CD4-positive, alpha-beta T cell treated with Interleukin-1 beta for 1 hour (primary cell): ENCODE measurements at regions not wholly inside any gene's neighbourhood (a gene's known extent, or its start where the extent isn't known, plus 50 kb on each side); places are given as distances from the start of the nearest gene placed in this dataset.
A peak's percentile ranks its signal among the peaks of the same experiment; 100 is the strongest.
"Not testable (repeated sequence)": the region's sequence is repeated elsewhere in the genome, so short reads cannot be mapped to it uniquely, and the experiment has no call there.

Experiments used
- DNase-seq, 2 donors: peaks; one replicate each; pipeline ENCODE4 v3.0.0-alpha.2; 2020 to 2022

GRCh38 chr9:117775591-117775990 lies 71.4 kb downstream of the TLR4 start:
- no peak for DNase-seq

DNA sequence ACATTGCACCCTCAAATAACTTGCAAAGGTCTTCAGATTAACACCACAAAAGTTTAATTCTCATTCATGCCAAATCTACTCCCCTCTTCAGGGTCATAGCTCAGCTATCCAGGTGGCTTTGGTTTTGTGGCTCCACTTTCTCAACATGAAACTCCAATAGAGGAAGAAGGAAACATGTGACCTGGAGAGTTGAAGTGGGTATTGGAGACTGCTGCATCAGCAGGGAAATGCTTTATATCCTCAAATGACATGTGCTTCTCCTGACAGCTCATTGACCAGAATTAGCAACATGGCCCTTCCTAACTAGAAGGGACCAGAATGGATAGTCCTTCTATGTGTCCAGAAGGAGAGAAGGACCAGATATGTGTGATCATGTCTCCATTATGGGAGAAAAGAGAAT lies 73.6 kb downstream of the TLR4 start:
- DNase-seq, result no peak

DNA sequence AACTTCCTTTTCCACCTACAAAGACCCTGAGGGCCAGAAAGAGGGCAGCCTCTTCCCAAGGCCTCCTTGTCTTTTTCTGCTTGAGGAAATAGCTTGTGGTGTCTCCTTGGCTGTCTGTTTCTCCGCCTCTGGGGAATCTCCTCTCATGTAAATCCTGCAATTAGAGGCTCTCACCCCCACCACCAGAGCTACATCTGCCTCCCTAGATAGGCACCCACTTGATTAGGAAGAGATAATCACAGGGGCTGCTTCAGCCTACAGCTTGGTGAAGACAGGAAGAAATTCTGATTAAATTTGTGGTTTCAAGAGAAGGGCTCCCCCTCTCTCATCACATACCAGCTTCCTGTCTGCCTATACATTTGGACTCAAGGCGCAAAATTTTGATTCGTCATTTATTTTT lies 75.6 kb downstream of the TLR4 start:
- no peak for DNase-seq

DNA sequence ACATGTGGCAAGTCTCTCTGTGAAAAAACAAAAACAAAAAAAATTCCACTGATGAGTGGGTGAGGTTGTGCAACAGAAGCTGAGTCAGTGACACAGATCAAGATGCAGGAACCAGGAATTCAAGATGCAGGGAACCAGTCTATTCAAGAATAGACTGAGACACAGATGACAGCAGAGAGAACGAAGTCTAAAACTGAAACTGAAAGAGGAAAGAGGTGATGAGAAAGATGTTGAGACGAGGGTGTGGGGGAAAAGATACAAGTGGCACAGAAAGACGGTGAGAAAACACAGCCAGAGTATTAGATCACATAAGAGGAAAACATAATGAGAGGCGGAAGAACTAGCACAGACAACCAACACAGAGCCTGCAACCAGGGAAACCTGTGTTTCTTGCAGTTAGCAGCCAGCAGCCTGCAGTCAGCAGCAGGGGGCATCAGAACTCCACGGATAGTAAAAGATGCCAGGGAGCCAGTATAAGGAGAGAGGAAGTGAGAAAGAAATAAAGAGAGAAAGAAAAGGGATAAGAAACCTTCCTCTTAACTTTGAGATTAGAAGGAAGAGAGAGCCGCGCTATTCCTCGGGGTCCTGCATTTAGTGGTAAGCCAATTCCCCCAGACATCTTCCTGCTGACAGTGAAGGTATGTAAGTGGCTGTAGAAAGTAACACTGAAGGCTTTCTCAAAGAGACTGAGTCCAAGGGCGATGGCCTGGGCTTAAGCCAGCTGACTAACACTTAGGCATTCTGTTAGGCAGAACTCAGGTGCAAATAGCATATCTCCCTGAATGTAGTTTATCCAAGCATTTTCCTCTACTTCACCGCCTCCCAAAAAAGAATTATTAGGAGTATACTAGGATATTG lies 79.0 kb downstream of the TLR4 start:
- DNase-seq, result peak; percentile 68 to 71

DNA sequence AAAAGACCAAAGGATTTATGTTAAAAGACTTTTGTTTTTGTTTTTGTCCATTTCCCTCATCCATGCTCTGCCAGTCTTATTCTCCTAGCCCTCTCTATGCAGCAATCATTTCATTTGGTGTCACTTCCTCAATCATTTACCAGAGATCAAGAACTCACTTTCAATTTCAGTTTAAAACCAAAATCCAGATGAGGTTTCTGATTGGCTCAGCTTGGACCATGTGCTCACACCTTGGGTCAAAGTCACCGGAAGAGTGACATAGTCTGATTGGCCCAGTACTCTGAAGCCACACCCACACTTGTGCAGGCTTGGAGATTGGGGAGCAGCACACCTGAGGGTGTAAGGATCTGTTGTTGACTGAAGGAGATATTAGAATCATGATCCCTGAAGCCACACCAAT lies 79.6 kb downstream of the TLR4 start:
- DNase-seq, result peak; percentile 56 to 70

GRCh38 chr9:117784996-117785395 lies 80.8 kb downstream of the TLR4 start:
- no peak for DNase-seq

DNA sequence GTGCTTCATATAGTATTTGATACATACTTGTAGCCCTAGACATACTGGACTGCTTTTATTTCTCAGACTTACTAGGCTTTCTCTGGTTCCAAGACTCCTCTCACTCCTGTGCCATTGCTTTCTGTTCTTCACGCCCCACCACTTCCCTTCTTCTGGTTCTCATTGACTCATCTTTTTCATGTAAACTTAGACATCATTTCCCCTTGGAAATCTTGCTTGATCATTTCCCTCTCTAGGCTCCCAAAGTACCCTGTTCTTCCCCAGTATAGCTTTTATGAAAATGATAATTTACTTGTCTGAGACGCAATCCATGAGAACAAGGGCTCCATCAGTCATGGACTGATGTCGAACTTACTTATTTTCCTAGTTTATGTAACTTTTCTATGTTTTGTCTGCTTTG lies 83.5 kb downstream of the TLR4 start:
- DNase-seq, result no peak

DNA sequence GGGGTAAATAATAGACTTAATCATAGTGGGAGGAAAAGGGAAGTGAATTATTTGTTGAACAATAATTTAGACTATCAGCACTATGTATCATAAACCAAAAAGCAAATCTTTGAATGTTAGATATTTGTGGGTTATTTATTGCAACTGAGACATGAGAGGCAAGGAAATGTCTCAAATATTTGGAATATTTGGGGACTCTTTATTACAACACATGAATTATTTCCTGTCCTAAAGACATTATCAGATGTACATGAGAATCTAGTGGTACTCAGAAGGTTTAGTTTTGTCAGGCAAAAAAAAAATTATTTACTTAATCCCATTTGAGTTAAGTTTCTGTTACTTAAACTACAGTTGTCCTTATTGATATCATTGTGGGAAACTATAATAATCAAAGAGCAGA lies 91.1 kb downstream of the TLR4 start:
- no peak for DNase-seq

GRCh38 chr9:117796681-117797080 lies 92.5 kb downstream of the TLR4 start:
- no peak for DNase-seq

- DNase-seq, result no peak
Observed at GRCh38 chr9:117800389-117800788, 96.2 kb downstream of the TLR4 start.

GRCh38 chr9:117809751-117810150 lies 105.5 kb downstream of the TLR4 start:
- no peak for DNase-seq

DNA sequence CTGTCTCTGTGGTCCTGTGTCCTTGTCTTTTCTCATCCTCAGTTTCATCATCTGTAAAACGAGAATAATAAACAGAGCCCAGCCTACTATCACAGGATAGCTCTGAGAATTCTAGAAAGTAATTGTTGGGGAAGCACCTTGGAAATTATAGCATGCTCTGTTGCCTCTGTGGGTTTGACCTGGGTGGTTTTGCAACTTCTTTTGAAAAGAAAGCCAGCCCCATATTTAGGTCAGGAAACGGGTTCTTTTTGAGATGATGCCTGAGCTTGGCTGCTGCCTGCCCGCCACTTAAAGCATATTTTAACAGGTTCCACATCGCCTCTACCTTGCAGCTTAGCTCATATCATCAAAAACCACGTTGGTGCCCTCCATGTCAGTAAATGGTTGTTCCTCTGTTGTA lies 111.1 kb downstream of the TLR4 start:
- DNase-seq, result no peak

- no peak for DNase-seq
Observed at GRCh38 chr9:117815948-117816347, 111.7 kb downstream of the TLR4 start.

DNA sequence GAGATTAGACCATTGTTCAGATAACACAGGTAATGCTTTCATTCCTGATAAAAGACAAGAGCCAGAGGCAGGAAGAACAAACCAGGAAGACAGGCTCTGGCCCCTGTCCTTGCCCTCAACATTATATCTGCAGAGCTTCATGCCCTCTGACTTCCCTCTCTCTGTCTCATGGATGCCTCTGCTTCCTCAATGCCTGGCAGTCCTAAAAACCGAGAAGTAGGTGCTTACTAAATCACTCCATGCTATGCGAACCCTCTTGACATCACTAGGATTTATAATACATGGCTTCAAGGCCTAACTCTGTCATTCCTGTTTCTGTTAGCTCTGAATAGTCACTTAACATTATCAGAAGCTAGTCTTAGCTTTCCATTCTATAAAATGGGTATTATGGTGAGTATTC lies 117.8 kb downstream of the TLR4 start:
- no peak for DNase-seq

DNA sequence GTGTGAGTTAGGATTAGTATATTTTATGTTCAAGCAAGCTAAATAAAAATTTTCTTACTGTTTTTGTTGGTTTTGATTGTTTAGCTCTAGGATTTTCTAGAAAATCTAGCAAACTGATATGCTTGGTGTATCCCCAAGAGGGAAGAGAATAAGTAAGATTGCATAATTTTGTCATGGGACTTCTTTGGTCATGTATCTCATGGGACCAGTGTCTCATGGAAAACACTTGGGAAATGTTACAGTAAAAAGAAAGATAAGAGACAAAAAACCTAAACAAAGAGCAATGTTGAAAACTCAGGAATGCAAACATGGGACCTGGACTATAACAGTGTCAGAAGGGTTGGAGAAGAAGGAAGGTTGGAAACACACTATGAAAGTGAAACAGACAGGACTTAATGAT lies 119.4 kb downstream of the TLR4 start:
- no peak for DNase-seq

- DNase-seq, result peak; percentile 51 to 52
Observed at GRCh38 chr9:117825609-117826347, 121.6 kb downstream of the TLR4 start.

DNA sequence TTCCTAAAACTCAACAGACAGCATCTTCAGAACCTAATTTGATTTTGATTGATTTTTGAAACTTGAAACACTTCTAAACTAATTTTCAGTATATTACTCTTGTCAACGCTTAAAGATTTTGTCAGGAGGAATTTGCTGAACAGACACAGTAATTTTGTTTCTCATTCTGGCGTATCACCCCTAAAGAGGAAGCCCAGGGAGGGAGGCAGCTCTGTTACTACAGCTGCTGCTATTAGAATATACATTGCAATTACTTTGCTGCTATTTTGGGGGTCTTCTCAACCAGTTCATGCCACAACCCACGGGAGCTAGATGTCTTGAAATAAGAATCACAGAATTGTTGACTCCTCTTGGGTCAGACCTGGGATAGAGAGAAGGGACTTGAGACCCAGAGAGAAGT lies 122.6 kb downstream of the TLR4 start:
- no peak for DNase-seq

DNA sequence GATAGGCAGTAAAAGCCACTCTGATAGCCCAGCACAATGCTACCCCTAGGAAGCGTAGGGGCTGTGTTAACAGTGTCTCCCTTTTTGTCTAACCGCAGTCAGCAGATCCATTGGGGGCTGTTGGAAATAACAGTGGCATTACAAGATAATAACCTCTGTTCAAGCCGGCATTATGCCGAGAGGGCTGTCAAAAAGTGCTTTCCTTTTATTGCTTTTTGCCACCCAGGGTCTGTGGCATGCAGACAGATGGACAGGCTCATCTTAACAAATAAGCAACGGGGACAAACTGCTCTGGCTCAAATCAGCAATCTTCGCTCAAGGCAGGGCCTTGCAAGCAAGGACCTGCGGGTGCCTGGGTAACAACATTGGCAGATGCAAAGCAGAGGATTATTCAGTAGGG lies 123.3 kb downstream of the TLR4 start:
- no peak for DNase-seq

DNA sequence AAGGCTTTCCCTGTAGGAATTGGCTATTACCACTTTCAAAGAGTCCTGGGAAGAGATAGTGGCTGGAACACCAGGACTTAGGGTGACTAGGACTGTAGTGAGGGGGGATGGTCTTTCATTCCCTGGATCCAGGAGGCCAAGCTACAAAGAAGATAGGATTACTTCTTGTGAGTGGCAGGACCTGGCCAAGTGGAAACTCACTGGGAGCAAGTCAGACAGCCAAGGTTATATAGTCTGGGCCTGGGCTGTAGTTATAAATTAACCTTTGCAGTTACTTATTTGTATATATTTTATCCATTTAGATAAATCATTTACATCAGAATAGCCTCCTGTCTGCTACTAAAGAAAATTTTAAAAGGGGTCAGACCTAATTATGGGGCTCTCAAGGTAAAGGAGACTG lies 124.3 kb downstream of the TLR4 start:
- no peak for DNase-seq

DNA sequence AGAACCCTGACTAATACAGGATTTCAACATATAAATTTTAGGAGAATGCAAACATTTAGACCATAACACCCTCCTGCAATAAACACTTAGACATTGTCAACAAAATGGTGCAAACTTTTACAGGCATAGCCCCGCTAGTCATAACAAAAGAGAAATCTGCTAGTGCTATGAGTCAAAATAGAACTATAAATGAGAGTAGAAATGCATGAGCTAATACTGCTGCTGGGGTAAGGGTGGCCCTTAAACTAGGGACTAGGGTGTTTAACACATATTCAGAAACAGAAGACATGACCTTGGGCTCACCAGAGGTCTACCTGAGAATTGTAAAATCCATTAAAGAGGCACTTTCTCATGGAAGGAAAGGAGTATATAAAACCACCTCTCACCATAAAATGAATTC lies 131.6 kb downstream of the TLR4 start:
- DNase-seq, result no peak

DNA sequence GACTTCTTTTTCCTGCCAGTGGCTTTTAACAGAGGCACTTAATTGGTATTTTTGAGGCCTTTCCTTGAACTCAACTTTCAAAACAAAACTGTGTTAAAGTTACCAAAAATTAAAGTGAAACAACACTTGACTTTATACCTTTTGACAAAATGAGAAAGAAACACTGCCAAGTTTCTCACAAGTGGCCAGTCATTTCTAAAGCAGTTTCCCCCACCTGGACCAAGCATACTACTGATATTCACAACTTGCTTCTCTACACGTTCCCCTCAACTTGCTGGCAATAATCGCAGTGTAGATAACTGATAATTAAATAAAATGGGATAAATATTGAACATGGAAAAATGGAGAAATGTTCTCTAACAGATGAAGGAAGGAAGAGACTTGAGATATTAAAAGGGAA lies 135.7 kb downstream of the TLR4 start:
- DNase-seq, result no peak

GRCh38 chr9:117851836-117852461 lies 147.7 kb downstream of the TLR4 start:
- DNase-seq, result not testable (repeated sequence)

DNA sequence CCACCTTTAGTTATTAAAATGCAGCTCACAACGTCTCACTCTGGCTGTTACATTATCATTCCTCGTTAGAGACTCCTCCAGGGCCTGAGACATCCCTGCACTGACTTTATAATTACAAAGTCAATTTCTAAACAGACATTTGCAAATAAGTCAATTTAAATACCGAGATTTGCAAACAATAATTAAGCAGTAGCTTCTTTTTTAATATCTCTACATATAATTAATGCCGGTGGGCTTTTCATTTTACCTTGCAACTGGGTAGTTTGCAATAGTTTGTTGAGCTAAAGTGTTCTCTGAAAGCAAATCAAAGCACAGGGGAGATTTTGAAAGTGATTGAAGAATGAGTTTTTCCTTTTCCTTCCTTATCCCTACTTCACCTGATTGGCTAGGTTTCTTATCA lies 154.4 kb downstream of the TLR4 start:
- DNase-seq, result no peak

DNA sequence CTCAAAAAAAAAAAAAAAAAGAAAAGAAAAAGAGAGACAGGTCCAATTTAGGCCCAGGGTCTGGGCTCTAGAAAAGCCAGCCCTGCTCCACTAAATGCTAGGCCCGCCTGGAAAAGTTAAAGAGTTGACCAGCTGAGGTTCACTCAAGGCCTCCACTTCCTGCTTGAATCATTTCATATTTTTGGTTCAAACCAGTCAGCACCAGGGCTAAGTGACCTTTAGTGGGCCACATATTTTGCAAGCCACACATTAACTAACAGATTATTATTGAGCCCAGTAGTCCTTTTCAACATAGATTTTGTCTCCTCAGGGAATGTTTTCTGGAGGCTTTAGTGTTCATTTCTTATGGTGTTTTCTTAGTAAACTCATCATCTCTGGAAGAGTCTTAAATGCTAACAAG lies 156.6 kb downstream of the TLR4 start:
- DNase-seq, result no peak
